ENCODE measurements at regions not wholly inside any gene's neighbourhood (a gene's known extent, or its start where the extent isn't known, plus 50 kb on each side); places are given as distances from the start of the nearest gene placed in this dataset.
A peak's percentile ranks its signal among the peaks of the same experiment; 100 is the strongest.

- TF ChIP-seq AFF4 (CRISPR knock-in tag; IDR thresholded peaks at IDR 0.05), result peak; percentile 80; the same call in 1 of the 2 replicates
- TF ChIP-seq MXD1 (CRISPR knock-in tag; IDR thresholded peaks at IDR 0.05), result peak; percentile 61; the same call in 1 of the 2 replicates
- peak; percentile 83 for TF ChIP-seq ZNF546 (CRISPR knock-in tag; conservative IDR thresholded peaks at IDR 0.05)
- TF ChIP-seq GATAD1 (CRISPR knock-in tag; IDR thresholded peaks at IDR 0.05), result peak; percentile 76
- TF ChIP-seq SMAD3 (CRISPR knock-in tag; IDR thresholded peaks at IDR 0.05), result peak; percentile 95
- peak; percentile 70; the same call in 1 of the 2 replicates for TF ChIP-seq KLF9 (CRISPR knock-in tag; IDR thresholded peaks at IDR 0.05; ENCODE audit: low read depth)
- no peak for TF ChIP-seq ZNF83 (CRISPR knock-in tag; IDR thresholded peaks at IDR 0.05; ENCODE audit: borderline replicate concordance)
- peak; percentile 32; the same call in 1 of the 2 replicates for TF ChIP-seq LCORL (IDR thresholded peaks at IDR 0.05)
- TF ChIP-seq LCORL (CRISPR knock-in tag; IDR thresholded peaks at IDR 0.05), result peak; percentile 99
- peak; percentile 73; the same call in 1 of the 2 replicates for TF ChIP-seq ETV5 (CRISPR knock-in tag; IDR thresholded peaks at IDR 0.05; ENCODE audit: borderline replicate concordance)
- no peak for TF ChIP-seq SMARCE1 (IDR thresholded peaks at IDR 0.05; ENCODE audit: borderline replicate concordance)
- TF ChIP-seq ZNF362 (CRISPR knock-in tag; IDR thresholded peaks at IDR 0.05; ENCODE audit: borderline replicate concordance), result peak; percentile 82; the same call in 1 of the 2 replicates
- TF ChIP-seq GABPB1 (CRISPR knock-in tag; IDR thresholded peaks at IDR 0.05), result peak; percentile 64
- TF ChIP-seq ATRX (CRISPR knock-in tag; IDR thresholded peaks at IDR 0.05; ENCODE audit: borderline replicate concordance), result no peak
- TF ChIP-seq ZNF747 (CRISPR knock-in tag; IDR thresholded peaks at IDR 0.05; ENCODE audit: borderline replicate concordance), result peak; percentile 86; the same call in 1 of the 2 replicates
- no peak for TF ChIP-seq DMTF1 (CRISPR knock-in tag; IDR thresholded peaks at IDR 0.05)
- TF ChIP-seq HNRNPK (IDR thresholded peaks at IDR 0.05; ENCODE audit: low read depth, low read length, poor library complexity, severe bottlenecking), result no peak
- peak; percentile 94 for TF ChIP-seq MEIS2 (CRISPR knock-in tag; IDR thresholded peaks at IDR 0.05)
- TF ChIP-seq ETS1 (CRISPR knock-in tag; IDR thresholded peaks at IDR 0.05), result no peak
- peak; percentile 86 for TF ChIP-seq ZNF253 (CRISPR knock-in tag; IDR thresholded peaks at IDR 0.05; ENCODE audit: borderline replicate concordance)
- 0 out of 2 replicates have a peak, but pooled peaks have one; percentile 67 for TF ChIP-seq AKAP8 (CRISPR knock-in tag; IDR thresholded peaks at IDR 0.05)
Observed at GRCh38 chr2:215749092-215749957, 264.0 kb downstream of the MREG start (continued).

Measured in HepG2 (cell line).